GM23248 (cell line): ENCODE measurements at regions not wholly inside any gene's neighbourhood (a gene's known extent, or its start where the extent isn't known, plus 50 kb on each side); places are given as distances from the start of the nearest gene placed in this dataset.
"Not testable (repeated sequence)": the region's sequence is repeated elsewhere in the genome, so short reads cannot be mapped to it uniquely, and the experiment has no call there.

ENCODE experiments used
- DNase-seq: peaks from one replicate; pipeline ENCODE4 v3.0.0-alpha.2; 2015
- H2AFZ ChIP-seq: fragments of 200-600 bp; sonication (generic); 2 replicates; pipeline ENCODE4 v1.6.1; 2016; ENCODE audit warnings: antibody characterized with exemption
- H3F3A ChIP-seq: fragments of 200-600 bp; sonication (generic); 2 replicates; pipeline ENCODE4 v1.6.1; 2016; ENCODE audit warnings: mild to moderate bottlenecking, antibody characterized with exemption, mixed run types; ENCODE audit not compliant: insufficient read depth
- H3K27ac ChIP-seq: fragments of 200-600 bp; sonication (generic); 2 replicates; pipeline ENCODE4 v1.5.1; 2016; ENCODE audit warnings: mild to moderate bottlenecking
- H3K27me3 ChIP-seq: fragments of 200-600 bp; sonication (generic); replicated peaks from 2 replicates; pipeline ENCODE4 v1.6.1; 2016; ENCODE audit warnings: mild to moderate bottlenecking; ENCODE audit not compliant: insufficient read depth
- H3K36me3 ChIP-seq: fragments of 200-600 bp; sonication (generic); 2 replicates; pipeline ENCODE4 v1.6.1; 2016; ENCODE audit warnings: low read depth, mild to moderate bottlenecking
- H3K4me1 ChIP-seq: fragments of 200-600 bp; sonication (generic); 2 replicates; pipeline ENCODE4 v1.6.1; 2016; ENCODE audit warnings: mild to moderate bottlenecking; ENCODE audit not compliant: insufficient read depth
- H3K4me2 ChIP-seq: fragments of 200-600 bp; sonication (generic); one replicate; pipeline ENCODE4 v1.6.1; 2016; ENCODE audit warnings: mild to moderate bottlenecking; ENCODE audit not compliant: unreplicated experiment
- H3K4me3 ChIP-seq: fragments of 200-600 bp; sonication (generic); 2 replicates; pipeline ENCODE4 v1.5.1; 2016; ENCODE audit warnings: mild to moderate bottlenecking
- H3K79me2 ChIP-seq: fragments of 200-600 bp; sonication (generic); 2 replicates; pipeline ENCODE4 v1.6.1; 2016; ENCODE audit warnings: mild to moderate bottlenecking; ENCODE audit not compliant: insufficient read depth
- H3K9ac ChIP-seq: fragments of 200-600 bp; sonication (generic); 2 replicates; pipeline ENCODE4 v1.6.1; 2016; ENCODE audit warnings: mild to moderate bottlenecking
- H3K9me2 ChIP-seq: fragments of 200-600 bp; sonication (generic); 2 replicates; pipeline ENCODE4 v1.6.1; 2016; ENCODE audit warnings: mixed run types, mild to moderate bottlenecking, moderate library complexity; ENCODE audit not compliant: insufficient read depth
- H3K9me3 ChIP-seq: fragments of 200-600 bp; sonication (generic); one replicate; pipeline ENCODE4 v1.6.1; 2017; ENCODE audit warnings: low read depth
- H4K20me1 ChIP-seq: fragments of 200-600 bp; sonication (generic); 2 replicates; pipeline ENCODE4 v1.6.0; 2016; ENCODE audit not compliant: insufficient read depth
- EZH2 ChIP-seq: fragments of 200-600 bp; sonication (generic); IDR thresholded peaks from 2 replicates; pipeline ENCODE4 v1.6.1; 2018; ENCODE audit warnings: antibody characterized with exemption, mild to moderate bottlenecking; ENCODE audit not compliant: insufficient read depth, poor library complexity, severe bottlenecking
- EZH2phosphoT487 ChIP-seq: fragments of 200-600 bp; sonication (generic); IDR thresholded peaks from 2 replicates; pipeline ENCODE4 v1.6.1; 2018; ENCODE audit warnings: antibody characterized with exemption, moderate library complexity, mild to moderate bottlenecking, low read depth; ENCODE audit not compliant: insufficient read depth
- WGBS, 2 experiments: methylation state at CpG; one replicate each; pipeline ENCODE4 v1.1.6; 2015 to 2017; ENCODE audit warnings: low lambda C conversion rate in 2 of 2, low coverage in 1 of 2; ENCODE audit errors: missing lambda C conversion rate in 2 of 2; 5-methylcytosine and 5-hydroxymethylcytosine counted together
- in situ Hi-C: fragments of 300-500 bp; cut with MboI; formaldehyde crosslinking; loops from 2 replicates; pipeline ENCODE4 v1.15.0; 2020

DNA sequence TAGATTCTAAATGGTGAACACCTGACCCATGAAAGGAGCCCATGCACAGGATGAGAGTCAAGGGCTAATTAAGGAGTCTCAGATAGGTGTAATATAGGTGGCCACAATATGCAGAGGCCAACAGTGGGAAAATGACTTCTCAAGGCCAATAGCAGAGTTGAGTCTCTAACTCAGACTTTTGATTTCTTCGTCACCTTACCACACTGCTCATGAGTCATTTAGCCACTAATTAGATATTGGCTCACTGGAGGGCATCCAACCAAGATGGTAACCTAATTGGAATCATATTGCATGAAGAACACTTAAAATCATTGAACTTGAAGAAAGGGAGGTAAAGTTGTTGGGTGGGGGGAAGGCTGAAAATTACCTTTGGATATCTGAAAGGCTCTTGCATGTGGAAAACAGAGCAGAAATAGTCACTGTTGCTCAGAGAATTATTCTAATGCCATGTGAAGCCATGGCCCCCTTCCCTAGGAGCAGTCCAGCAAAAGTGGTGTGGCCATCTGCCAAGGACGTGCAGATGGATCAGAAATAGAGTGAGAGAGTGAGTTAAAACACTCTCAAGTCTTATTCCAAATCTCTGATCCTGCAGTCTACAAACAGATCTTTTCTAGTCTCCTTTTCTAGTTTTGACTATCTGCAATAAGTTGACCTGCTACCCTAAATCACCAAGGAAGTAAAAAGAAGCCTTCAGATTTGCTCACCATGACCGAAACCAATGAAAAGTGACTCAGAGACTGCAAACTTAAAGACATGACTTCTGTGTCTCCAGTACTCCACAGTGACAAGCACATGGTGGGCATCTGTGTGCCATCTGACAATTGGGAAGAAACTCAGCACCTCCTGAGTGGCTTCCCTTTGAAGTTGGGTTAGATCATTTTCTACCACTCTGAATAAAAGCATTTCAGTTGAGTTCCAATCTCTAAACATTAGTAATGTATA, 93.9 kb upstream of the C1QTNF7 start:
- H3K9me3 ChIP-seq = no peaks in the 10 kb centered on the region
- no peak overlapping the region for H2AFZ ChIP-seq
- peaks cover 16% of the 10 kb centered on the region; the same call in 1 of the 2 replicates for H3F3A ChIP-seq
- H3K4me2 ChIP-seq = no peak overlapping the region
- H3K4me1 ChIP-seq = peaks cover 19% of the 10 kb centered on the region
- TF ChIP-seq EZH2 (no peak), EZH2phosphoT487 (no peak)
- DNase-seq = peak; percentile 67
- no peaks in the 10 kb centered on the region for H3K79me2 ChIP-seq
- in situ Hi-C loops = no loop called here
- no peak overlapping the region for H3K9ac ChIP-seq
- no peak overlapping the region for H3K27ac ChIP-seq
- no peak overlapping the region for H3K4me3 ChIP-seq
- 19 to 21% methylated on average over 3 of the region's 3 CpGs for WGBS, 2 experiments
- H3K27me3 ChIP-seq = peaks cover 12% of the 10 kb centered on the region; the same call in 1 of the 2 replicates
- no peaks in the 10 kb centered on the region for H3K9me2 ChIP-seq
- no peaks in the 10 kb centered on the region for H4K20me1 ChIP-seq
- no peaks in the 10 kb centered on the region for H3K36me3 ChIP-seq

DNA sequence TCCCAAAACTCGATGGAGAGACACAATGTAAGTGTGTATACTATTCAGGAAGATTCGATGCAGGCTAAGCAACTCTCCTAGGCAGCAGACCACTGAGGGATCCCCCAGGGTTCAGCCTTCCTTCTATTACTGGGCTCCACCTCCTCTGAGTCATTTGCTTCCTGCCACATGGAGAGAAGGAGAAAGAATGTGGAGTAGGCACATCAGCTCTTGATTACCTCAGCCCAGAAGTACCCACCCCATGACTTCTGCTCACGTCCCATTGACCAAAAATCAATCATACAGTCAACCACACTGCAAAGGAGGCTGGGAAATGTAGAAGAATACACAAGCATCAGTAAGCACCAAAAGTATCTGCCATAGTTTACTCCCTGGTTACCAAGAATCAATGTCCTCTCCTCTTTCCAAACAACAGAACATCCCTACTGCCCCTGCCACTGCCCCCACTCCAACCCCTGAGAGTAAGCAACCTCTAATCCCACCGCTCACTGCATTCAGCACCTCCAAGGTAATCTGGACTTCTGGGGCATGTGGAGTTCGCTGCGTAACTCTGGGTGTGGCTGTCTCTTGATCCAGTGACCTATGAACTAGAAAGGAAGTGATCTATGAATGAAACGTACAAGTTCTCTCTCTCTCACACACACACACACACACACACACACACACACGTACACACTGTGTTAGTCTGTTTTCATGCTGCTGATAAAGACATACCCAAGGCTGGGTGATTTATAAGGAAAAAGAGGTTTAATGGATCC, 91.2 kb upstream of the C1QTNF7 start:
- peaks cover 19% of the 10 kb centered on the region for H3K4me1 ChIP-seq
- H3K79me2 ChIP-seq = no peaks in the 10 kb centered on the region
- H3K9me2 ChIP-seq = no peaks in the 10 kb centered on the region
- H3K9ac ChIP-seq = no peak overlapping the region
- H3K36me3 ChIP-seq = no peaks in the 10 kb centered on the region
- H3K4me3 ChIP-seq = no peak overlapping the region
- H3K27ac ChIP-seq = no peak overlapping the region
- DNase-seq = peak; percentile 69
- no peaks in the 10 kb centered on the region for H4K20me1 ChIP-seq
- in situ Hi-C loops = no loop called here
- no peak overlapping the region for H2AFZ ChIP-seq
- H3F3A ChIP-seq = peaks cover 16% of the 10 kb centered on the region; the same call in 1 of the 2 replicates
- H3K4me2 ChIP-seq = peak overlapping the region; percentile 34
- H3K9me3 ChIP-seq = no peaks in the 10 kb centered on the region
- peaks cover 38% of the 10 kb centered on the region for H3K27me3 ChIP-seq
- TF ChIP-seq EZH2phosphoT487 = no peak
- TF ChIP-seq EZH2 = no peak
- WGBS, 2 experiments = 57 to 58% methylated on average over 8 of the region's 8 CpGs

DNA sequence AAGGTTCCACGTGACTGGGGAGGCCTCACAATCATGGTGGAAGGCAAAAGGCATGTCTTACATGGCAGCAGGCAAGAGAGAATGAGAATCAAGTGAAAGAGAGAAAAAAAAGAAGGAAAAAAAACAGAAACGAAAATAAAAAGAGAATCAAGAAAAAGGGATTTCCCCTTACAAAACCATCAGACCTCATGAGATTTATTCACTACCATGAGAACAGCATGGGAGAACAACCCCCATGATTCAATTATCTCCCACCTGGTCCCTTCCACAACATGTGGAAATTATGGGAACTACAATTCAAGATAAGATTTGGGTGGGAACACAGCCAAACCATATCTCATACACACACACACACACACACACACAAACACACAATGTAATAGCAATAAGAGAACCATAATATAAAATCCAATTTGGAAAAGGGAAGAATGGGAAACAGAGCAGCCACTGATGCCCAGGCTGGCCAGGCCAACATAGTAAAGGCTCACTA, 90.6 kb upstream of the C1QTNF7 start:
- H3K9me3 ChIP-seq, H3K4me3 ChIP-seq, H3K79me2 ChIP-seq, DNase-seq, H4K20me1 ChIP-seq, H3K4me2 ChIP-seq, H3K9me2 ChIP-seq, in situ Hi-C loops, H2AFZ ChIP-seq, H3K9ac ChIP-seq, H3K36me3 ChIP-seq, H3K27ac ChIP-seq: not testable (repeated sequence)
- peaks cover 44% of the 10 kb centered on the region for H3K27me3 ChIP-seq
- peaks cover 19% of the 10 kb centered on the region for H3K4me1 ChIP-seq
- 74 to 91% methylated on average over 2 of the region's 2 CpGs for WGBS, 2 experiments
- peaks cover 16% of the 10 kb centered on the region; the same call in 1 of the 2 replicates for H3F3A ChIP-seq

DNA sequence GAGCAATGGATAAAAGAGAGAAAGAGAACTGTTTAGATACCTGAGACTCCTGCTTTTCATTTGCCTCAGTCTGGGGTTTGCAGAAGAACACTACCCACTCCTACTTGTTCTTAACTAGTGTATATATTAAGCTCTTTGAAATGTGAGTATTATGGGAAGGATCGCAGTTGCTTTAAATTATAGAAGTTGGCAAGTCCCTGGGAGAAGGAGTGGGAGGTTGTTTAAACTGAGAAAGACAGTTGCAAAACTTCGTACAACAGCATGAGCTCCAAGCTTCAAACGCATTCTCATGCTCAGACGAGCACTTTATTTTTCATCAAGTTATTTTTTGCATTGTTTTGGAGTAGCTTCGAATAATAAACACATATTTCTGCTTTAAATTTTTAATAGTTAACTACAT, 88.1 kb upstream of the C1QTNF7 start:
- peaks cover 63% of the 10 kb centered on the region for H3K27me3 ChIP-seq
- DNase-seq = no peak
- no peaks in the 10 kb centered on the region for H3K9me3 ChIP-seq
- H3K79me2 ChIP-seq = no peaks in the 10 kb centered on the region
- H3K4me2 ChIP-seq = no peak overlapping the region
- in situ Hi-C loops = no loop called here
- H3F3A ChIP-seq = 0 out of 2 replicates have a peak, but pooled peaks cover 11% of the 10 kb centered on the region
- peaks cover 15% of the 10 kb centered on the region; the same call in 1 of the 2 replicates for H3K4me1 ChIP-seq
- H3K9me2 ChIP-seq = no peaks in the 10 kb centered on the region
- no peak for TF ChIP-seq EZH2phosphoT487
- TF ChIP-seq EZH2 = no peak
- H3K9ac ChIP-seq = no peak overlapping the region
- no peak overlapping the region for H3K4me3 ChIP-seq
- H3K27ac ChIP-seq = no peak overlapping the region
- 23 to 29% methylated on average over 5 of the region's 5 CpGs for WGBS, 2 experiments
- H4K20me1 ChIP-seq = no peaks in the 10 kb centered on the region
- H2AFZ ChIP-seq = no peak overlapping the region
- H3K36me3 ChIP-seq = no peaks in the 10 kb centered on the region
